ENCODE measurements at regions not wholly inside any gene's neighbourhood (a gene's known extent, or its start where the extent isn't known, plus 50 kb on each side); places are given as distances from the start of the nearest gene placed in this dataset.

DNA sequence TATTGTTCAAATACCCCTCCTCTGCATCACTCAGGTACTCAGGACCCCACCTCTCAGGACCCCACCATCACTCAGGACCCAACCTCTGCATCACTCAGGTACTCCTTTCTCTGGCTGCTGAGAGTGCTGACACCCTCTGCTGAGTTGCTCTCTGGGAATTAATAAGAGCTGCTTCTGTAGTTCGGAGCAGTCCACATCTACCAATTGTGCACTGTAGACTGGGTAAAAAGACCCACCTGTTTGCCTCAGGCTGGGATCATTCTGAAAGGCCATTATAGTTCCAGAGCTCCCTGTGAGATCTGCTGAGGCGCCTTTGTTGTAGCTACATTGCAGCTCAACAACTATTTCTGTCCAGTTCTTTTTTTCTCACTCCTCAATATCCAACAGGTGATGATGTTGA is 276.3 kb upstream of the MYOCD start:
- no peak overlapping the region for H2BK5ac ChIP-seq (ENCODE audit: insufficient read length, low read length)
- no peak overlapping the region for H3K18ac ChIP-seq (ENCODE audit: insufficient read length, low read depth, low read length)
- H3T11ph ChIP-seq (ENCODE audit: low read length), result no peak overlapping the region
- H3K4me3 Mint-ChIP-seq, result no peak overlapping the region
- no peaks in the 10 kb centered on the region for H3K79me1 ChIP-seq (ENCODE audit: insufficient read depth, low read depth, low read length, poor library complexity, severe bottlenecking)
- no peak overlapping the region for H4K5ac ChIP-seq (ENCODE audit: insufficient read length, low read depth, low read length)
- WGBS (ENCODE audit: extremely low coverage, insufficient read length, low lambda C conversion rate), result no CpG with 5 or more reads among the region's 2 CpGs
- no peak overlapping the region for H2AFZ ChIP-seq (ENCODE audit: low read length)
- H3K23ac ChIP-seq (ENCODE audit: insufficient read length, low read depth, low read length), result no peak overlapping the region
- peaks cover 0 to under 1% of the 10 kb centered on the region in 2 experiments; a peak in 2 of 5 replicates for H3K9me3 Mint-ChIP-seq
- no peak overlapping the region for H3K56ac ChIP-seq (ENCODE audit: insufficient read length, low read depth, low read length)
- no peak for DNase-seq
- no peaks in the 10 kb centered on the region for H3K9me3 ChIP-seq (ENCODE audit: control insufficient read depth, low read depth, low read length)
- no peak overlapping the region for H3K14ac ChIP-seq (ENCODE audit: insufficient read depth, low read length)
- H4K20me1 ChIP-seq (ENCODE audit: control insufficient read depth, insufficient read depth, insufficient read length), result no peaks in the 10 kb centered on the region
- H3K4me1 Mint-ChIP-seq, result peaks cover 2% of the 10 kb centered on the region in 2 experiments; a peak in 2 of 4 replicates
- H3K4me1 ChIP-seq (ENCODE audit: insufficient read depth, low read length), result no peaks in the 10 kb centered on the region
- H2AK5ac ChIP-seq (ENCODE audit: insufficient read length, low read length), result no peak overlapping the region
- no peaks in the 10 kb centered on the region for H3K27me3 ChIP-seq (ENCODE audit: insufficient read depth, low read length)
- no peak overlapping the region for H2BK20ac ChIP-seq (ENCODE audit: low read depth, low read length, poor library complexity, severe bottlenecking)
- H3K9ac ChIP-seq (ENCODE audit: extremely low read depth, insufficient read length, low read length), result no peak overlapping the region
- no peaks in the 10 kb centered on the region for H3K23me2 ChIP-seq (ENCODE audit: insufficient read length, low read depth, low read length, poor library complexity, severe bottlenecking)
- H3K27ac ChIP-seq (ENCODE audit: insufficient read length, low read depth, low read length), result no peak overlapping the region
- no peak overlapping the region for H3K4me2 ChIP-seq (ENCODE audit: insufficient read depth, insufficient read length, low read length)
- H3K27me3 Mint-ChIP-seq (ENCODE audit: low read depth), result no peaks in the 10 kb centered on the region
- H4K91ac ChIP-seq (ENCODE audit: insufficient read length, low read depth, low read length), result no peak overlapping the region
- H4K8ac ChIP-seq (replicated peaks; ENCODE audit: insufficient read length, low read depth, low read length), result no peak overlapping the region
- no peak overlapping the region for H3K27ac Mint-ChIP-seq
- TF ChIP-seq, protein P1, sequence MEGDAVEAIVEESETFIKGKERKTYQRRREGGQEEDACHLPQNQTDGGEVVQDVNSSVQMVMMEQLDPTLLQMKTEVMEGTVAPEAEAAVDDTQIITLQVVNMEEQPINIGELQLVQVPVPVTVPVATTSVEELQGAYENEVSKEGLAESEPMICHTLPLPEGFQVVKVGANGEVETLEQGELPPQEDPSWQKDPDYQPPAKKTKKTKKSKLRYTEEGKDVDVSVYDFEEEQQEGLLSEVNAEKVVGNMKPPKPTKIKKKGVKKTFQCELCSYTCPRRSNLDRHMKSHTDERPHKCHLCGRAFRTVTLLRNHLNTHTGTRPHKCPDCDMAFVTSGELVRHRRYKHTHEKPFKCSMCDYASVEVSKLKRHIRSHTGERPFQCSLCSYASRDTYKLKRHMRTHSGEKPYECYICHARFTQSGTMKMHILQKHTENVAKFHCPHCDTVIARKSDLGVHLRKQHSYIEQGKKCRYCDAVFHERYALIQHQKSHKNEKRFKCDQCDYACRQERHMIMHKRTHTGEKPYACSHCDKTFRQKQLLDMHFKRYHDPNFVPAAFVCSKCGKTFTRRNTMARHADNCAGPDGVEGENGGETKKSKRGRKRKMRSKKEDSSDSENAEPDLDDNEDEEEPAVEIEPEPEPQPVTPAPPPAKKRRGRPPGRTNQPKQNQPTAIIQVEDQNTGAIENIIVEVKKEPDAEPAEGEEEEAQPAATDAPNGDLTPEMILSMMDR (conservative IDR thresholded peaks at IDR 0.05), result no peak
- no peaks in the 10 kb centered on the region for H3K79me2 ChIP-seq (ENCODE audit: insufficient read depth, low read length)
- H3K4ac ChIP-seq (ENCODE audit: low read depth, low read length), result no peak overlapping the region
- no peak overlapping the region for H2BK120ac ChIP-seq (ENCODE audit: low read depth, low read length, poor library complexity, severe bottlenecking)
- H2BK15ac ChIP-seq (ENCODE audit: low read depth, low read length), result no peak overlapping the region
- no peaks in the 10 kb centered on the region for H3K36me3 Mint-ChIP-seq (ENCODE audit: insufficient read depth in 1 of 3, low read depth in 3 of 3)
- H2BK12ac ChIP-seq (ENCODE audit: insufficient read length, low read depth, low read length), result no peak overlapping the region

Measured in H9 (cell line).